ENCODE measurements at regions not wholly inside any gene's neighbourhood (a gene's known extent, or its start where the extent isn't known, plus 50 kb on each side); places are given as distances from the start of the nearest gene placed in this dataset.

- Histone ChIP-seq H2AFZ (ENCODE audit: low read length) (no peak overlapping the region), H4K91ac (ENCODE audit: insufficient read length, low read depth, low read length) (no peak overlapping the region)
- no peak overlapping the region for H3K4me3 Mint-ChIP-seq
These were observed 253.4 kb downstream of the C12orf50 start for GRCh38 chr12:87775784-87776183.

More at GRCh38 chr12:87775784-87776183, 253.4 kb downstream of the C12orf50 start:
- Mint-ChIP-seq H3K27ac (no peak overlapping the region), H3K9me3 (no peaks in the 10 kb centered on the region), H3K36me3 (ENCODE audit: insufficient read depth in 1 of 3, low read depth in 3 of 3) (no peaks in the 10 kb centered on the region), H3K4me1 (no peaks in the 10 kb centered on the region), H3K27me3 (ENCODE audit: low read depth) (no peaks in the 10 kb centered on the region)
- Histone ChIP-seq H3K27ac (ENCODE audit: insufficient read length, low read depth, low read length) (no peak overlapping the region), H3K56ac (ENCODE audit: insufficient read length, low read depth, low read length) (no peak overlapping the region), H3K23me2 (ENCODE audit: insufficient read length, low read depth, low read length, poor library complexity, severe bottlenecking) (no peaks in the 10 kb centered on the region), H3K14ac (ENCODE audit: insufficient read depth, low read length) (no peak overlapping the region), H4K5ac (ENCODE audit: insufficient read length, low read depth, low read length) (no peak overlapping the region), H2BK120ac (ENCODE audit: low read depth, low read length, poor library complexity, severe bottlenecking) (no peak overlapping the region), H4K20me1 (ENCODE audit: control insufficient read depth, insufficient read depth, insufficient read length) (no peaks in the 10 kb centered on the region), H3K18ac (ENCODE audit: insufficient read length, low read depth, low read length) (no peak overlapping the region), H3K79me1 (ENCODE audit: insufficient read depth, low read depth, low read length, poor library complexity, severe bottlenecking) (no peaks in the 10 kb centered on the region), H2BK15ac (ENCODE audit: low read depth, low read length) (no peak overlapping the region), H2BK5ac (ENCODE audit: insufficient read length, low read length) (no peak overlapping the region), H3K79me2 (ENCODE audit: insufficient read depth, low read length) (no peaks in the 10 kb centered on the region), H3K9me3 (ENCODE audit: control insufficient read depth, low read depth, low read length) (no peaks in the 10 kb centered on the region), H2BK20ac (ENCODE audit: low read depth, low read length, poor library complexity, severe bottlenecking) (no peak overlapping the region), H3T11ph (ENCODE audit: low read length) (no peak overlapping the region), H2BK12ac (ENCODE audit: insufficient read length, low read depth, low read length) (no peak overlapping the region), H3K4me2 (ENCODE audit: insufficient read depth, insufficient read length, low read length) (no peak overlapping the region), H3K23ac (ENCODE audit: insufficient read length, low read depth, low read length) (no peak overlapping the region), H3K27me3 (ENCODE audit: insufficient read depth, low read length) (no peaks in the 10 kb centered on the region), H3K9ac (ENCODE audit: extremely low read depth, insufficient read length, low read length) (no peak overlapping the region), H2AK5ac (ENCODE audit: insufficient read length, low read length) (no peak overlapping the region), H3K4me1 (ENCODE audit: insufficient read depth, low read length) (no peaks in the 10 kb centered on the region), H3K4ac (ENCODE audit: low read depth, low read length) (no peak overlapping the region), H4K8ac (replicated peaks; ENCODE audit: insufficient read length, low read depth, low read length) (no peak overlapping the region)
- TF ChIP-seq CTCF (conservative IDR thresholded peaks at IDR 0.05) = no peak
- DNase-seq = no peak
